ENCODE measurements at regions not wholly inside any gene's neighbourhood (a gene's known extent, or its start where the extent isn't known, plus 50 kb on each side); places are given as distances from the start of the nearest gene placed in this dataset.

- H3K27ac ChIP-seq (ENCODE audit: low read depth, low read length) = no peak overlapping the region
- H4K91ac ChIP-seq (replicated peaks; ENCODE audit: insufficient read length, low read length) = no peak overlapping the region
- no peak overlapping the region for H3K18ac ChIP-seq (ENCODE audit: extremely low read depth, low read length)
- no peak for DNase-seq (ENCODE audit: low read depth in 1 of 2, low spot score in 2 of 2)
- no peak overlapping the region for H4K8ac ChIP-seq (ENCODE audit: extremely low read depth, insufficient read depth, low read length)
- H3K36me3 ChIP-seq (ENCODE audit: control insufficient read depth in 2 of 4, insufficient read depth in 4 of 4, low read length in 3 of 4) = no peaks in the 10 kb centered on the region
- H2BK20ac ChIP-seq (ENCODE audit: low read length) = no peak overlapping the region
- no peak overlapping the region for H2BK5ac ChIP-seq (ENCODE audit: low read depth, low read length)
- TF ChIP-seq BRCA1 (IDR thresholded peaks at IDR 0.05; ENCODE audit: low read depth, low read length) = no peak
- TF ChIP-seq FOSL1 (IDR thresholded peaks at IDR 0.05; ENCODE audit: insufficient read depth, low read depth, low read length) = no peak
- no peak for TF ChIP-seq POLR2A (IDR thresholded peaks at IDR 0.05; ENCODE audit: control extremely low read depth in 1 of 2, low read depth in 2 of 2, low read length in 2 of 2)
- no peak for TF ChIP-seq TEAD4 (IDR thresholded peaks at IDR 0.05; ENCODE audit: low read depth, low read length)
- TF ChIP-seq EP300 (IDR thresholded peaks at IDR 0.05; ENCODE audit: borderline replicate concordance in 1 of 2, low read depth in 2 of 2, low read length in 2 of 2) = no peak
- 0 out of 2 replicates have a peak, but pooled peaks have one; percentile 12 for TF ChIP-seq CEBPB (IDR thresholded peaks at IDR 0.05; ENCODE audit: low read depth, low read length)
- no peaks in the 10 kb centered on the region for H3K79me1 ChIP-seq (ENCODE audit: low read depth, low read length)
- H3K4me1 ChIP-seq (replicated peaks in 1 of 4; ENCODE audit: control insufficient read depth in 3 of 4, insufficient read depth in 4 of 4, low read length in 3 of 4) = peaks cover 0 to 3% (median 0%) of the 10 kb centered on the region in 4 experiments; a peak in 1 of 7 replicates
- no peak for FAIRE-seq
- POLR2A ChIA-PET (ENCODE audit: partially characterized antibody) = no interaction called here
- no peak overlapping the region for H3K4me2 ChIP-seq (ENCODE audit: insufficient read depth in 1 of 2, low read depth in 2 of 2, low read length in 2 of 2)
- H2BK12ac ChIP-seq (ENCODE audit: low read depth, low read length) = no peak overlapping the region
- H2AK5ac ChIP-seq (ENCODE audit: low read depth, low read length) = no peak overlapping the region
- WGBS, 2 experiments (ENCODE audit: extremely low coverage in 1 of 2, insufficient coverage in 1 of 2, insufficient read length in 1 of 2, insufficient replicate concordance in 2 of 2, low coverage in 1 of 2, low lambda C conversion rate in 2 of 2, missing lambda C conversion rate in 1 of 2) = 82% methylated on average over 3 of the region's 3 CpGs; no CpG with 5 or more reads in 1 of the 2 experiments
- H4K5ac ChIP-seq (ENCODE audit: insufficient read length, low read depth, low read length) = no peak overlapping the region
- H2BK15ac ChIP-seq (ENCODE audit: low read length) = no peak overlapping the region
- CTCF ChIA-PET (ENCODE audit: partially characterized antibody) = interaction anchor here (0.8 to 5.0 kb wide), 35 partner anchors 8 to 958 kb away, joined by 3 to 35 read pairs (median 4); no protein-coding TSS in a partner anchor
- H3K23ac ChIP-seq (ENCODE audit: insufficient read length) = no peak overlapping the region
- H3K4me3 ChIP-seq (ENCODE audit: extremely low read depth in 1 of 4, insufficient read depth in 2 of 4, low read depth in 3 of 4, low read length in 4 of 4) = no peak overlapping the region
- H2BK120ac ChIP-seq (replicated peaks; ENCODE audit: low read depth, low read length) = no peak overlapping the region
- H3K14ac ChIP-seq (ENCODE audit: insufficient read length) = no peak overlapping the region
- no peak overlapping the region for H3K56ac ChIP-seq (replicated peaks; ENCODE audit: insufficient read length, low read depth, low read length)
- no peak overlapping the region for H2AFZ ChIP-seq (ENCODE audit: low read length)
- no peak overlapping the region for H3K4ac ChIP-seq (replicated peaks; ENCODE audit: insufficient read length, low read depth, low read length)
- H3K27me3 ChIP-seq (replicated peaks in 1 of 4; ENCODE audit: control insufficient read depth in 3 of 4, extremely low read depth in 1 of 4, insufficient read depth in 3 of 4, low read length in 3 of 4) = no peaks in the 10 kb centered on the region
- H3K9me3 ChIP-seq (ENCODE audit: insufficient read depth in 2 of 2, low read depth in 1 of 2, low read length in 1 of 2) = no peaks in the 10 kb centered on the region
- H3K79me2 ChIP-seq (ENCODE audit: control insufficient read depth in 1 of 2, insufficient read depth in 2 of 2, low read length in 2 of 2) = no peaks in the 10 kb centered on the region; a peak in 1 of 4 replicates
- H3K9ac ChIP-seq (replicated peaks in 1 of 4; ENCODE audit: extremely low read depth in 1 of 4, low read depth in 3 of 4, low read length in 3 of 4) = no peak overlapping the region
- no peaks in the 10 kb centered on the region for H3K23me2 ChIP-seq (ENCODE audit: low read depth, low read length)
- no peaks in the 10 kb centered on the region for H4K20me1 ChIP-seq (replicated peaks in 1 of 2; ENCODE audit: control insufficient read depth in 1 of 2, insufficient read depth in 2 of 2, low read length in 2 of 2)
Measured at GRCh38 chr2:235107640-235107951, 155.8 kb downstream of the SH3BP4 start.
